H1 (cell line): ENCODE measurements at regions not wholly inside any gene's neighbourhood (a gene's known extent, or its start where the extent isn't known, plus 50 kb on each side); places are given as distances from the start of the nearest gene placed in this dataset.

Experiments
- CTCF ChIA-PET: fragments of 300-600 bp; sonication (Branson Sonifier 250); formaldehyde crosslinking; loops from one replicate; lab custom pipeline; 2021; ENCODE audit not compliant: partially characterized antibody; lab: Charles Lee
- POLR2A ChIA-PET: fragments of 300-600 bp; sonication (Branson Sonifier 250); formaldehyde crosslinking; loops from one replicate; lab custom pipeline; 2021; ENCODE audit warnings: inconsistent platforms; ENCODE audit not compliant: partially characterized antibody; lab: Charles Lee
- DNase-seq, 2 experiments: peaks; one replicate each; pipeline versions ENCODE4 v3.0.0 to v3.0.0-alpha.2; 2010 to 2022; ENCODE audit warnings: low spot score in 2 of 2, low read depth in 1 of 2, mixed read lengths in 1 of 2
- FAIRE-seq: peaks from 2 replicates; lab custom pipeline; 2011; peaks lifted over from hg19 to GRCh38; lab: Jason Lieb, UNC
- H2AFZ ChIP-seq: 2 replicates; pipeline ENCODE4 v1.8.1; 2012; ENCODE audit warnings: low read length, inconsistent platforms
- H2AK5ac ChIP-seq: 2 replicates; pipeline ENCODE4 v1.6.1; 2013; ENCODE audit warnings: low read depth, low read length
- H2BK120ac ChIP-seq: replicated peaks from 2 replicates; pipeline ENCODE3; 2013; ENCODE audit warnings: low read depth, low read length, inconsistent platforms
- H2BK12ac ChIP-seq: 2 replicates; pipeline ENCODE4 v1.6.1; 2013; ENCODE audit warnings: low read depth, low read length
- H2BK15ac ChIP-seq: 2 replicates; pipeline ENCODE4 v1.6.1; 2013; ENCODE audit warnings: low read length
- H2BK20ac ChIP-seq: 2 replicates; pipeline ENCODE4 v1.6.1; 2013; ENCODE audit warnings: low read length
- H2BK5ac ChIP-seq: 2 replicates; pipeline ENCODE4 v1.6.1; 2013; ENCODE audit warnings: low read depth, low read length
- H3K14ac ChIP-seq: 2 replicates; pipeline ENCODE4 v1.6.1; 2013; ENCODE audit warnings: inconsistent platforms; ENCODE audit not compliant: insufficient read length
- H3K18ac ChIP-seq: 2 replicates; pipeline ENCODE4 v1.6.1; 2013; ENCODE audit warnings: low read length; ENCODE audit errors: extremely low read depth
- H3K23ac ChIP-seq: 2 replicates; pipeline ENCODE4 v1.6.1; 2013; ENCODE audit warnings: inconsistent platforms; ENCODE audit not compliant: insufficient read length
- H3K23me2 ChIP-seq: 2 replicates; pipeline ENCODE4 v1.6.1; 2013; ENCODE audit warnings: low read depth, low read length
- H3K27ac ChIP-seq: 2 replicates; pipeline ENCODE4 v1.6.1; 2011; ENCODE audit warnings: low read depth, low read length, inconsistent platforms
- H3K27me3 ChIP-seq, 4 experiments: replicated peaks in 1 of 4; 1 replicate in 1 of 4; 2 replicates in 3 of 4; pipeline versions ENCODE4 v1.6.1 to v1.8.1; 2011 to 2013; ENCODE audit warnings: low read length in 3 of 4, mild to moderate bottlenecking in 3 of 4, inconsistent platforms in 2 of 4, mixed read lengths in 2 of 4, moderate library complexity in 1 of 4; ENCODE audit not compliant: control insufficient read depth in 3 of 4, insufficient read depth in 3 of 4; ENCODE audit errors: extremely low read depth in 1 of 4
- H3K36me3 ChIP-seq, 4 experiments: 2 replicates each; pipeline versions ENCODE4 v1.6.1 to v1.8.1; 2011 to 2013; ENCODE audit warnings: mild to moderate bottlenecking in 4 of 4, low read length in 3 of 4, moderate library complexity in 2 of 4, control low read depth in 1 of 4, inconsistent platforms in 1 of 4; ENCODE audit not compliant: insufficient read depth in 4 of 4, control insufficient read depth in 2 of 4
- H3K4ac ChIP-seq: replicated peaks from 2 replicates; pipeline ENCODE3; 2013; ENCODE audit warnings: low read length, low read depth, mixed read lengths, inconsistent platforms; ENCODE audit not compliant: insufficient read length
- H3K4me1 ChIP-seq, 4 experiments: replicated peaks in 1 of 4; 1 replicate in 1 of 4; 2 replicates in 3 of 4; pipeline versions ENCODE4 v1.6.1 to v1.8.1; 2011 to 2013; ENCODE audit warnings: low read length in 3 of 4, inconsistent platforms in 2 of 4, mixed read lengths in 1 of 4; ENCODE audit not compliant: insufficient read depth in 4 of 4, control insufficient read depth in 3 of 4
- H3K4me2 ChIP-seq, 2 experiments: 2 replicates each; pipeline versions ENCODE4 v1.6.1 to v1.8.1; 2011 to 2013; ENCODE audit warnings: low read depth in 2 of 2, low read length in 2 of 2, control low read depth in 1 of 2, inconsistent platforms in 1 of 2, mild to moderate bottlenecking in 1 of 2; ENCODE audit not compliant: insufficient read depth in 1 of 2
- H3K4me3 ChIP-seq, 4 experiments: fragments of 200-600, 300-600 bp in 1 of 4; sonication (generic), shearing (Covaris generic), sonication (Bioruptor Twin) in 1 of 4; 2 replicates each; pipeline versions ENCODE4 v1.5.1 to v1.8.1; 2011 to 2016; ENCODE audit warnings: low read length in 4 of 4, low read depth in 3 of 4, control low read depth in 2 of 4, inconsistent platforms in 2 of 4, mild to moderate bottlenecking in 2 of 4, mixed read lengths in 1 of 4, moderate library complexity in 1 of 4; ENCODE audit not compliant: insufficient read depth in 2 of 4; ENCODE audit errors: extremely low read depth in 1 of 4
- H3K56ac ChIP-seq: replicated peaks from 2 replicates; pipeline ENCODE3; 2013; ENCODE audit warnings: low read depth, mild to moderate bottlenecking, mixed read lengths, low read length, inconsistent platforms; ENCODE audit not compliant: insufficient read length
- H3K79me1 ChIP-seq: 2 replicates; pipeline ENCODE4 v1.6.1; 2013; ENCODE audit warnings: low read depth, low read length, control low read depth
- H3K79me2 ChIP-seq, 2 experiments: 2 replicates each; pipeline versions ENCODE4 v1.6.1 to v1.8.1; 2012 to 2013; ENCODE audit warnings: low read length in 2 of 2, mild to moderate bottlenecking in 2 of 2, inconsistent platforms in 1 of 2; ENCODE audit not compliant: insufficient read depth in 2 of 2, control insufficient read depth in 1 of 2
- H3K9ac ChIP-seq, 4 experiments: replicated peaks in 1 of 4; 1 replicate in 1 of 4; 2 replicates in 3 of 4; pipeline versions ENCODE4 v1.6.1 to v1.8.1; 2011 to 2013; ENCODE audit warnings: low read depth in 3 of 4, low read length in 3 of 4, control low read depth in 2 of 4, mild to moderate bottlenecking in 2 of 4, moderate library complexity in 2 of 4, inconsistent platforms in 1 of 4; ENCODE audit errors: extremely low read depth in 1 of 4
- H3K9me3 ChIP-seq, 2 experiments: 2 replicates each; pipeline versions ENCODE4 v1.6.1 to v1.8.1; 2012 to 2013; ENCODE audit warnings: mild to moderate bottlenecking in 2 of 2, moderate library complexity in 2 of 2, control low read depth in 1 of 2, inconsistent platforms in 1 of 2, low read depth in 1 of 2, low read length in 1 of 2, mixed read lengths in 1 of 2; ENCODE audit not compliant: insufficient read depth in 2 of 2
- H4K20me1 ChIP-seq, 2 experiments: replicated peaks in 1 of 2; 2 replicates each; pipeline versions ENCODE3 to v1.8.1; 2011 to 2013; ENCODE audit warnings: inconsistent platforms in 2 of 2, low read length in 2 of 2, mild to moderate bottlenecking in 1 of 2; ENCODE audit not compliant: insufficient read depth in 2 of 2, control insufficient read depth in 1 of 2
- H4K5ac ChIP-seq: 2 replicates; pipeline ENCODE4 v1.6.1; 2013; ENCODE audit warnings: low read length, low read depth, mixed read lengths, inconsistent platforms; ENCODE audit not compliant: insufficient read length
- H4K8ac ChIP-seq: 2 replicates; pipeline ENCODE4 v1.8.0; 2013; ENCODE audit warnings: mild to moderate bottlenecking, moderate library complexity, low read length, inconsistent platforms; ENCODE audit not compliant: insufficient read depth; ENCODE audit errors: extremely low read depth
- H4K91ac ChIP-seq: replicated peaks from 2 replicates; pipeline ENCODE3; 2013; ENCODE audit warnings: low read length, mixed read lengths, inconsistent platforms; ENCODE audit not compliant: insufficient read length
- BCL11A ChIP-seq, 2 experiments: IDR thresholded peaks; one replicate each; pipeline ENCODE4 v1.6.1; 2011; ENCODE audit warnings: low read depth in 2 of 2, low read length in 2 of 2, mild to moderate bottlenecking in 2 of 2
- CEBPB ChIP-seq: IDR thresholded peaks from 2 replicates; pipeline ENCODE4 v1.6.1; 2012; ENCODE audit warnings: low read depth, low read length
- EGR1 ChIP-seq: IDR thresholded peaks from 2 replicates; pipeline ENCODE4 v1.6.1; 2011; ENCODE audit warnings: low read depth, low read length, borderline replicate concordance
- SIRT6 ChIP-seq: IDR thresholded peaks from one replicate; pipeline ENCODE4 v1.7.1; 2012; ENCODE audit warnings: low read length, inconsistent platforms
- TAF1 ChIP-seq: IDR thresholded peaks from 2 replicates; pipeline ENCODE4 v1.6.1; 2011; ENCODE audit warnings: mild to moderate bottlenecking, low read depth, low read length
- WGBS, 2 experiments: shearing (Covaris generic) in 1 of 2; methylation state at CpG; one replicate each; pipeline versions ENCODE4 v1.1.6 to v1.1.7; 2013 to 2015; ENCODE audit warnings: low lambda C conversion rate in 2 of 2, mixed read lengths in 2 of 2, inconsistent platforms in 1 of 2, low coverage in 1 of 2, missing lambda C conversion rate in 1 of 2; ENCODE audit not compliant: insufficient replicate concordance in 2 of 2, insufficient coverage in 1 of 2, insufficient read length in 1 of 2; ENCODE audit errors: extremely low coverage in 1 of 2, missing lambda C conversion rate in 1 of 2; 5-methylcytosine and 5-hydroxymethylcytosine counted together

DNA sequence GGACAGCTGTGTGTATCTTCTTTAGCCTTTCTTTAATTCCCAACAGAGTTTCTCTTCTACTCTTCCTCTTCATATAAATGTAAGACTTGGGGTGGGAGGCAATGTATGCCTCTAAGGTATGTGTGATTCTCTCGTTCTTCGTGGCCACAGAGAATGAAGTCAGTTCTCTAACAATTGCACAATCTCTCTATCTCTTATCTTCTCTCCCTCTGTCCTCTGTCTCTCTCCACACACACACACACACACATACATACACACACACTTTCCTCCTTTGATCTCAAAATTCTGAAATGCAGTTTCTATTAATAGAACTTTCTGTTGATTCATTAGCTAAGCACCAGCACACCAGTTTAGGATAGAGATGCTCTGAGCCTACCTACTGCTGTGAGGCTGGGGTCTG lies 615.7 kb upstream of the SALL1 start:
- 0 out of 2 replicates have a peak, but pooled peaks have one; percentile 5 for TF ChIP-seq CEBPB
- TF ChIP-seq EGR1 = no peak
- TF ChIP-seq BCL11A (IDR thresholded peaks at IDR 0.05; ENCODE audit: low read depth in 2 of 2, low read length in 2 of 2) = no peak
- no peak for TF ChIP-seq SIRT6
- TF ChIP-seq TAF1 = no peak
- Histone ChIP-seq H3K79me2 (no peaks in the 10 kb centered on the region), H3K23ac (no peak overlapping the region), H4K91ac (no peak overlapping the region), H3K4me3 (no peak overlapping the region), H2BK12ac (no peak overlapping the region), H3K79me1 (no peaks in the 10 kb centered on the region), H3K9me3 (no peaks in the 10 kb centered on the region), H2AFZ (no peak overlapping the region), H3K4ac (no peak overlapping the region), H2BK120ac (no peak overlapping the region), H4K20me1 (no peaks in the 10 kb centered on the region), H3K18ac (no peak overlapping the region), H3K56ac (no peak overlapping the region), H3K9ac (no peak overlapping the region), H2BK15ac (no peak overlapping the region), H4K8ac (no peak overlapping the region), H3K27ac (no peak overlapping the region), H2AK5ac (no peak overlapping the region), H2BK5ac (no peak overlapping the region), H3K36me3 (no peaks in the 10 kb centered on the region), H4K5ac (no peak overlapping the region), H3K23me2 (no peaks in the 10 kb centered on the region), H3K27me3 (peaks cover 0 to 2% (median under 1%) of the 10 kb centered on the region in 4 experiments; a peak in 4 of 7 replicates), H3K14ac (no peak overlapping the region), H2BK20ac (no peak overlapping the region), H3K4me1 (peaks cover 0 to 9% (median 3%) of the 10 kb centered on the region in 4 experiments; a peak in 4 of 7 replicates), H3K4me2 (no peak overlapping the region)
- WGBS, 2 experiments = 95% methylated on average over 2 of the region's 2 CpGs; no CpG with 5 or more reads in 1 of the 2 experiments
- ChIA-PET CTCF (interaction anchor here (1.5 kb wide), 1 partner anchor 52 kb away, joined by 4 read pairs; no protein-coding TSS in a partner anchor), POLR2A (no interaction called here)
- no peak for FAIRE-seq
- DNase-seq = no peak
